ENCODE measurements at regions not wholly inside any gene's neighbourhood (a gene's known extent, or its start where the extent isn't known, plus 50 kb on each side); places are given as distances from the start of the nearest gene placed in this dataset.
"Not testable (repeated sequence)": the region's sequence is repeated elsewhere in the genome, so short reads cannot be mapped to it uniquely, and the experiment has no call there.

GRCh38 chr9:26219961-26220360 is 541.7 kb upstream of the TUSC1 start:
- Mint-ChIP-seq H3K4me3 (no peak overlapping the region), H3K27me3 (no peaks in the 10 kb centered on the region), H3K27ac (no peak overlapping the region), H3K9me3 (peaks cover 14 to 24% of the 10 kb centered on the region in 2 donors), H3K4me1 (ENCODE audit: low read depth in 2 of 2) (no peaks in the 10 kb centered on the region), H3K36me3 (ENCODE audit: insufficient read depth) (no peaks in the 10 kb centered on the region)
- no peak for ATAC-seq (replicated peaks)
- no peak for DNase-seq

GRCh38 chr9:26216702-26217101 is 538.5 kb upstream of the TUSC1 start:
- Mint-ChIP-seq H3K27me3 (no peaks in the 10 kb centered on the region), H3K36me3 (ENCODE audit: insufficient read depth) (no peaks in the 10 kb centered on the region), H3K4me1 (ENCODE audit: low read depth in 2 of 2) (no peaks in the 10 kb centered on the region), H3K27ac (no peak overlapping the region), H3K4me3 (no peak overlapping the region), H3K9me3 (peaks cover 13 to 22% of the 10 kb centered on the region in 2 donors)
- DNase-seq: no peak
- no peak for ATAC-seq (replicated peaks)

- H3K27ac Mint-ChIP-seq; H3K4me1 Mint-ChIP-seq (ENCODE audit: low read depth in 2 of 2); DNase-seq; H3K36me3 Mint-ChIP-seq (ENCODE audit: insufficient read depth); ATAC-seq (replicated peaks); H3K27me3 Mint-ChIP-seq; H3K4me3 Mint-ChIP-seq: not testable (repeated sequence)
- H3K9me3 Mint-ChIP-seq: peaks cover 13 to 29% of the 10 kb centered on the region in 2 donors
These were observed 536.6 kb upstream of the TUSC1 start for GRCh38 chr9:26214713-26215444.

GRCh38 chr9:26210338-26210851 is 532.2 kb upstream of the TUSC1 start:
- Mint-ChIP-seq H3K36me3 (ENCODE audit: insufficient read depth) (no peaks in the 10 kb centered on the region), H3K27ac (no peak overlapping the region)
- no peak for ATAC-seq (replicated peaks)

GRCh38 chr9:26205261-26205660 is 527.0 kb upstream of the TUSC1 start:
- DNase-seq (no peak), ATAC-seq (replicated peaks) (no peak)
- no peaks in the 10 kb centered on the region for H3K36me3 Mint-ChIP-seq (ENCODE audit: insufficient read depth)
- no peak overlapping the region for H3K27ac Mint-ChIP-seq
- peaks cover 3 to 6% of the 10 kb centered on the region in 2 donors for H3K9me3 Mint-ChIP-seq
- H3K4me1 Mint-ChIP-seq (ENCODE audit: low read depth in 2 of 2): no peaks in the 10 kb centered on the region
- H3K27me3 Mint-ChIP-seq: no peaks in the 10 kb centered on the region
- H3K4me3 Mint-ChIP-seq: no peak overlapping the region

More at GRCh38 chr9:26210338-26210851, 532.2 kb upstream of the TUSC1 start:
- H3K9me3 Mint-ChIP-seq: peaks cover 10 to 18% of the 10 kb centered on the region in 2 donors
- H3K27me3 Mint-ChIP-seq: no peaks in the 10 kb centered on the region
- no peak for DNase-seq
- H3K4me1 Mint-ChIP-seq (ENCODE audit: low read depth in 2 of 2): no peaks in the 10 kb centered on the region
- no peak overlapping the region for H3K4me3 Mint-ChIP-seq

- Mint-ChIP-seq H3K27me3 (no peaks in the 10 kb centered on the region), H3K9me3 (peaks cover 11 to 15% of the 10 kb centered on the region in 2 donors), H3K27ac (no peak overlapping the region), H3K4me3 (no peak overlapping the region), H3K4me1 (ENCODE audit: low read depth in 2 of 2) (no peaks in the 10 kb centered on the region), H3K36me3 (ENCODE audit: insufficient read depth) (no peaks in the 10 kb centered on the region)
- ATAC-seq (replicated peaks) (no peak), DNase-seq (no peak)
These were observed 515.0 kb upstream of the TUSC1 start for GRCh38 chr9:26193237-26193636.

DNA sequence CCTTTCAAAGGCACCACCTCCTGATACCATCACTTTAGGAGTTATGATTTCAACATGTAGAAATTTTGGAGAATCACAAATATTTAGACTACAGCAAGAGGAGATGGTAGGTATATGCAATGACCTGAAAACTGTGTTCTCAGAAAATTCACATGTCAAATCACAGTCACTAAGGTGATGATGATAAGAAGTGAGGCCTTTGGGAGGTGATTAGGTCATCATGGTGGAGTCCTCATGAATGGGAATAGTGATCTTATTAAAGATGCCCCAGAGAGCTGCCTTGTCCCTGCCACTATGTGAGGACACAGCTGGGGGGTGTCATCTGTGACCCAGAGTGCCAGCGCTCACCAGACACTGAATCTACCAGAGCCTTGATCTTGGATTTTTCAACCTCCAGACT is 513.5 kb upstream of the TUSC1 start:
- no peak overlapping the region for H3K27ac Mint-ChIP-seq
- H3K36me3 Mint-ChIP-seq (ENCODE audit: insufficient read depth): no peaks in the 10 kb centered on the region
- no peaks in the 10 kb centered on the region for H3K27me3 Mint-ChIP-seq
- no peak overlapping the region for H3K4me3 Mint-ChIP-seq
- DNase-seq: no peak
- H3K9me3 Mint-ChIP-seq: peaks cover 11 to 15% of the 10 kb centered on the region in 2 donors
- H3K4me1 Mint-ChIP-seq (ENCODE audit: low read depth in 2 of 2): no peaks in the 10 kb centered on the region
- no peak for ATAC-seq (replicated peaks)

- no peaks in the 10 kb centered on the region for H3K4me1 Mint-ChIP-seq (ENCODE audit: low read depth in 2 of 2)
- H3K27ac Mint-ChIP-seq: no peak overlapping the region
- H3K9me3 Mint-ChIP-seq: peaks cover 4 to 8% of the 10 kb centered on the region in 2 donors
- ATAC-seq (replicated peaks) (no peak), DNase-seq (no peak)
- no peaks in the 10 kb centered on the region for H3K36me3 Mint-ChIP-seq (ENCODE audit: insufficient read depth)
- H3K4me3 Mint-ChIP-seq: no peak overlapping the region
- no peaks in the 10 kb centered on the region for H3K27me3 Mint-ChIP-seq
These were observed 503.6 kb upstream of the TUSC1 start for GRCh38 chr9:26181836-26182235.

DNA sequence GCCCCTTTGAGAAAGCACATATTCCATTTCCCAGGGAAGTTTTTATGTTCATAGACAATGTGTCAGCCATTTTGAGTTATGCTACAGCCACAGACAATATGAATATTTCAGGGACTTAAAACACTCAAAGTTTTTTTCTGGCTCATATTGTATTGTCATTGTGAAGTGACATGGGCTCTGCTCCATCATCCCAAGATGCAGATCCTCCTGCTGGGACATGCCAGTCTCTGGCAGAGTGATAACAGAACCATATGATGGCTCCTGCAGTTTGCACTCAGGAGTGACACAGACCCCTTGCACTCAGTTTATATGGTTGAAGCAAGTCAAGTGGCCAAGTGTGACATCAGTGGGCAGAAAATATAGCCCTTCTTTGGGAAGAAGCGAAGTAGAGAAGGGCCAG is 498.4 kb upstream of the TUSC1 start:
- no peak for ATAC-seq (replicated peaks)
- Mint-ChIP-seq H3K9me3 (peaks cover 2 to 4% of the 10 kb centered on the region in 2 donors), H3K4me1 (ENCODE audit: low read depth in 2 of 2) (no peaks in the 10 kb centered on the region), H3K27me3 (no peaks in the 10 kb centered on the region), H3K4me3 (no peak overlapping the region), H3K27ac (no peak overlapping the region), H3K36me3 (ENCODE audit: insufficient read depth) (no peaks in the 10 kb centered on the region)
- DNase-seq: no peak

DNA sequence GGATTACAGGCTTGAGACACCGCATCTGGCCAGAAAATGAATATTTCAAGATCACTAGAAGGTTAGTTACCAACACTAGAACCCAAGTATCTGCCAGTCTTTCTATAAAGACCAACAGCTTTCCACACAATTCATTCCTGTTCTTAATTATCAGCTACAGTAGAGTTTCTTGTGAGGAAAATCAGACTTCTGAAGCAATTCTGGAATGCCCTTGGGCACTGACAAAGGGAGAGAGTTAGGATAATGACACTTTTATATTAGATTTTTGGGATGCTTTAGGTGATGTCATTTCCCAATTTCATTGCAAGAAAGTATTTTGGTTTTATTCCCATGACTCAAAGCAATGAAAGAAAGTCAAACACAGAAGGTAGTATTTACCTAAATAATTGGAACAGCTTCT is 497.0 kb upstream of the TUSC1 start:
- ATAC-seq (replicated peaks) (no peak), DNase-seq (no peak)
- no peak overlapping the region for H3K27ac Mint-ChIP-seq
- no peaks in the 10 kb centered on the region for H3K36me3 Mint-ChIP-seq (ENCODE audit: insufficient read depth)
- no peak overlapping the region for H3K4me3 Mint-ChIP-seq
- no peaks in the 10 kb centered on the region for H3K4me1 Mint-ChIP-seq (ENCODE audit: low read depth in 2 of 2)
- H3K9me3 Mint-ChIP-seq: peaks cover 0 to 4% of the 10 kb centered on the region in 2 donors
- H3K27me3 Mint-ChIP-seq: no peaks in the 10 kb centered on the region

- no peaks in the 10 kb centered on the region for H3K27me3 Mint-ChIP-seq
- H3K4me3 Mint-ChIP-seq: no peak overlapping the region
- H3K36me3 Mint-ChIP-seq (ENCODE audit: insufficient read depth): no peaks in the 10 kb centered on the region
- H3K9me3 Mint-ChIP-seq: peaks cover 7 to 8% of the 10 kb centered on the region in 2 donors
- H3K27ac Mint-ChIP-seq: no peak overlapping the region
- no peaks in the 10 kb centered on the region for H3K4me1 Mint-ChIP-seq (ENCODE audit: low read depth in 2 of 2)
- ATAC-seq (replicated peaks) (no peak), DNase-seq (no peak)
These were observed 494.1 kb upstream of the TUSC1 start for GRCh38 chr9:26172301-26172700.

DNA sequence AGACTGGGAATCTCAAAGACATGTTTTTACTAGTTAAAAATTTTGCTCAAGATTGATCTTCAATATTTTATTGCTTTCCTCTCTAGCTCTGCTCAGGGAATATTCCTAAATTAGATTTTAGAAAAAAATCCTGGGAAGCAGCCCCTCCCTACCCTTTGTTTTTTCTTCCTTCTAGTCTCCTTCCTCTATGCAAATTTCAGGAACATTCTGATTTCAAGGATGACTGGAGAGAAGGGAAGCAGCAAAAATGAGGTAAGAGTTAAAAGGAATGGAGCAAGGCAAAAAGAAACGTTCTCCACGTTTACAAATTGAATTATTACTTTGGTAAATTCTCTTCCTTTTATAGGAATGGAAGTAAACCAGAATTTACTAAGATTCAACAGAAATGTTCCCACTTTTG is 493.4 kb upstream of the TUSC1 start:
- H3K27ac Mint-ChIP-seq: no peak overlapping the region

GRCh38 chr9:26170190-26170589 is 491.9 kb upstream of the TUSC1 start:
- Mint-ChIP-seq H3K4me3 (no peak overlapping the region), H3K9me3 (peaks cover 7 to 8% of the 10 kb centered on the region in 2 donors), H3K36me3 (ENCODE audit: insufficient read depth) (no peaks in the 10 kb centered on the region), H3K27me3 (no peaks in the 10 kb centered on the region), H3K27ac (no peak overlapping the region), H3K4me1 (ENCODE audit: low read depth in 2 of 2) (no peaks in the 10 kb centered on the region)
- ATAC-seq (replicated peaks): no peak
- no peak for DNase-seq

More for the DNA sequence above, 493.4 kb upstream of the TUSC1 start:
- H3K4me3 Mint-ChIP-seq: no peak overlapping the region
- no peaks in the 10 kb centered on the region for H3K4me1 Mint-ChIP-seq (ENCODE audit: low read depth in 2 of 2)
- DNase-seq (no peak), ATAC-seq (replicated peaks) (no peak)
- no peaks in the 10 kb centered on the region for H3K36me3 Mint-ChIP-seq (ENCODE audit: insufficient read depth)
- H3K9me3 Mint-ChIP-seq: peaks cover 7 to 8% of the 10 kb centered on the region in 2 donors
- H3K27me3 Mint-ChIP-seq: no peaks in the 10 kb centered on the region

GRCh38 chr9:26169708-26170107 is 491.5 kb upstream of the TUSC1 start:
- Mint-ChIP-seq H3K4me3 (no peak overlapping the region), H3K27ac (no peak overlapping the region), H3K4me1 (ENCODE audit: low read depth in 2 of 2) (no peaks in the 10 kb centered on the region), H3K36me3 (ENCODE audit: insufficient read depth) (no peaks in the 10 kb centered on the region), H3K27me3 (no peaks in the 10 kb centered on the region), H3K9me3 (peaks cover 7 to 8% of the 10 kb centered on the region in 2 donors)
- DNase-seq (no peak), ATAC-seq (replicated peaks) (no peak)

Data from effector memory CD8-positive, alpha-beta T cell (primary cell).